HG02981 (cell line): ENCODE measurements at regions not wholly inside any gene's neighbourhood (a gene's known extent, or its start where the extent isn't known, plus 50 kb on each side); places are given as distances from the start of the nearest gene placed in this dataset.

Source experiments
- ATAC-seq: cut with Tn5 transposase; IDR thresholded peaks from one replicate; pipeline ENCODE4 v1.9.1; 2021; ENCODE audit warnings: mild to moderate bottlenecking, moderate library complexity; ENCODE audit not compliant: unreplicated experiment

- no peak for ATAC-seq
Measured at GRCh38 chr6:40083141-40083920, 149.1 kb upstream of the MOCS1 start.

DNA sequence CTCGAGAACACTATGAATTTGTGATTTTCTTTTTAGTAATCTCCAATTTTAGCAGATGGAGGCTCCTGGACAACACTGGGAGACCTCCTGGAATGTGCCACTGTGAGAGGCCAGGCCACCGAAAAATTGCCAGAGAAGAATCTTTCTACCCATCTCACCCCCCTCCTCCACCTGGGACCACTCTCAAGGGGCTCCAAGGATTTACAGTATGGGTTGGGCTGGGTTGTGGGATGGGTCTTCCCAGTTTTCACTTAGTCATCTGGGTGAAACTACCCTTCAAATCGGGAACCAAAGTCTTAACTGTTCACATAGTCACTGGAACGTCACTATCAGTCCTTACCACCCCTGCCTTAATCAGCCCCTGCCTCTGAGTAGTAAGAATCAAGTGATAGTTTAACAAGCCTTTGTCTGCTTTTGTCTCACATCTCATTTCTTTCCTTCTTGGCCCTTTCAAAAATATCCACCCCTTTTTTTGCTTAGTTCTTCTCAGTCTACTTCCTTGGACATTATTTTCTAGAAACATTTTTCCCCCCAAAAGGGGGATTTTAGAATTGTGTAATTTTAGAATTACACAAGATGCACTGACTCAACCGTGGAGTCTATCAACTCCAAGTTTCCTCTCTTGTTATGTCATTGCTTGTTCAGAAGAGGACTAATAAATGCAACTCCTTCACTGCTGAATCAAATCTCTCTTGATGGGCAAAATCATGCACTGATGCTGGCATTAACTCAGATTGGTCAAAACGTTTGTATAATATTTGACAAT is 148.2 kb upstream of the MOCS1 start:
- no peak for ATAC-seq

DNA sequence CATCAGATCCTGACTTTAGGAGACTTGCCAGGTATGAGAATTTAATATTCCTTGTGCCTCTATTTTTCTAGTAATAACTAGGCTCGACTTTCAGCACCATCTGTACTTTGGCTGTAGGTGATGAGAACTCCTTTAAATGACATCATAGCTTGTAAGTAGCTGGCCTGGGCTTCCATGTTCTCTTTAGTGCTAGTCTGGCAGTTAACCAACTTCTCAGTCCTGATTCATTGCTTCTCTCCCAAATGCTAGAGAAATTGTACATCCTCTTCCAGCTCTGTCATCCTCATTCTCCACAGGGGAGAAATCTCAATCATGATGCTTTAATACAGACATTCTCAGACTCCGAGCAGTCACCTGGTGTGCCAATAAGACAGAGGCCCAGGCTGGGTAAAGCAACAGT is 143.5 kb upstream of the MOCS1 start:
- no peak for ATAC-seq

DNA sequence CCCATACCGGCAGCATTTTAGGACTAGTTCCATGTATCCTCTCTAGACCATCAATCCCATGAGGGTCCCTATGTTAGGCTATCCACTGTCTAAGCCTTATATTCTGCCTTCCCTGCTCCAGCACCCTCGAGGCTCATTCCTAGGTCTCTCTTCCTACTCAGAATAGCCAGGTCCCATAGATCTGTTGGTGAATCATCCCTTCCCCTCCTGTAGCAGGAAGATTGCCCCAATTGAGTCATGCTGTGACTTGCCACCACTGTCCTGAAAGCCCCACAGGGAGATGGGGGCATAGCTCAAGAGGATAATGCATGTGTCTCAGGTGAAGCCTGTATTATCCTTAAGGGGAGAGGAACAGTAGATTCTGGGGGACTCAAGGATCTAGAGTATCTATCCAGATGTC is 143.1 kb upstream of the MOCS1 start:
- ATAC-seq = no peak

DNA sequence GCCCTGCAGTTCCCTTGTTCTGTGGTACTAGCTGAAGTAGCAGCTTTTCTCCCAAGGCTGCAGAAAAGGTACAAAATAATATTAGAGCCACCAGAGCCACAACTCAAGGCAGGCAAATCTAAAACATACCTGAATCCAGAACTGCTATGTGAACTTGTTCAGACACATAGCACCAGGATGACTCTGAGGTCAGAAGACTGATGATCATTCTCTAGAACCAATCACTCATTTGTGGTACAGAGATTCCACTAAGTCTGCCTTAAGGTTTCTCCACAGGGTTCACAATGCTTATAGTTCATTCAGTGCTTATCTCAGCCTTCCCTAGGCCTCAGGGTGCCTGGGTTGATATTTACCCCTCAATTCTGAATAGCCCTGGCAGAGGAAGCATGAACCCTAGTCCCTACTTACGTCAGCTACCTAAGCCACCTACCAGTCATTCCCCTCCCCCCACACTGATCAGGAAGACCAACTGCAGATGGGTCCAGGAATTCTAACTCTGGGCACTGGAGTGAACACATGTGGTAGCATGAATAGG is 140.9 kb upstream of the MOCS1 start:
- ATAC-seq = no peak

DNA sequence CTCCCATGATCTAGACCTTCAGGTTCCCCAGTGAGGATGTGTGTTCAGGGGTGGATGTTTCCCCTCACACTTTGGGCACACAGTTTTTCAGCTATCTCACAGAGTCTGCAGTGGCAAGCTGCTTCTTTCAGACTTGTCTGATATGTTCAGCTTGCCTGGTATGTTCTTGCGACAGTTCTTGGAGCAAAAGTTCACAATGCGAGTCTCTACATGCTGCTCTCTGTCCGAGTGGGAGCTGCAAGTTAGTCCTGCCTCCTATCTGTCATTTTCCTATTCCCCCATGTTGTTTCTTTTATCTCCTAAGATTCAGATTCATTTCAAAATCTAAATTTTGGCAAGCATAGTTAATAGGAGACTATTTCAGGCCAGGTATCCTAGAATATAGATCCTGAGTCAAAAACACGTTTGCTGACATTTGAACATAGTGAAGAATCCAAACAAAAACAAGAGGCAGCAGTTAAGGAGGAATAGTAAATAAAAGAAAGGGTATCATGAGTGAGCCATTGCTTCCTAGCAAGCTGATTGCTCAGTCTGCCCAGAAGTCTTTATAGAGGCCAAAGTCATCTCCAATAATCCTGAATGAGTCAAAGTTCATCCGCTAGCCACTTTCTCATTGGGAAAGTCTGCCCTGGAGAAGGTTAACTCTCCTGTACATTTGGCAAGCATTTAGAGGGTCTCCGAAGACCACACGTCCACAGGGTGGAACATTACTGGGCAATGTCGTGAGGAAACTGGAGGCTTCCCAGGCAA is 140.2 kb upstream of the MOCS1 start:
- no peak for ATAC-seq

- no peak for ATAC-seq
Measured at GRCh38 chr6:40066372-40066771, 132.1 kb upstream of the MOCS1 start.

DNA sequence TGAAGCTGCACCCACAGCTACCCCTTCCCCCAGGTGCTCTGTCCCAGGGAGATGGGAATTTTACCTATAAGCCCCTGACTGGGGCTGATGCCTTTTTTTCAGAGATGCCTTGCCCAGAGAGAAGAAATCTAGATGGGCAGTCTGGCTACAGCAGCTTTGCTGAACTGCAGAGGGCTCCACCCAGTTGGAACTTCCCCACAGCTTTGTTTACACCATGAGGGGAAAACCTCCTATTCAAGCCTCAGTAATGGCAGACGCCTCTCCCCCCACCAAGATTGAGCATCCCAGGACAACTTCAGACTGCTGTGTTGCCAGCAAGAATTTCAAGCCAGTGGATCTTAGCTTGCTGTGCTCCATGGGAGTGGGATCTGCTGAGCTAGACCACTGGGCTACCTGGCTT is 122.6 kb upstream of the MOCS1 start:
- no peak for ATAC-seq

DNA sequence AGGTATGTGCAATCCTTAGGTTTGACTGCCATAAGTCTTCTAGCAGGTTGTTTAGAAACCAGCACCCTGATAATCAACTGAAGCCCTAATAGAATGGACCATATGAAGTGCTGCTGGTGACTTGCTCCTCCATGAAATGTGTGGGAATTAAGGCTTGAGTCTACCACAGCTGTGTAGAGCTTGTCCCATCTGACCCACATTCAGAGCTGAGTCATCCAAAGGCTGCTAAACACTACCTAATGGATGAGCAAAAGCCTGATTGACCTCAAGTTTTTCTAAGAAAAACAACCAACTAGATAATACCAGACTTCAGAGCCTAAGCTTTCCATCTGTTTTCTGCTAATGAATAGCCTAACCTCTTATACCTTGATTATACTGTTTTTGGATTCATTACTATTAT is 120.3 kb upstream of the MOCS1 start:
- ATAC-seq = no peak

DNA sequence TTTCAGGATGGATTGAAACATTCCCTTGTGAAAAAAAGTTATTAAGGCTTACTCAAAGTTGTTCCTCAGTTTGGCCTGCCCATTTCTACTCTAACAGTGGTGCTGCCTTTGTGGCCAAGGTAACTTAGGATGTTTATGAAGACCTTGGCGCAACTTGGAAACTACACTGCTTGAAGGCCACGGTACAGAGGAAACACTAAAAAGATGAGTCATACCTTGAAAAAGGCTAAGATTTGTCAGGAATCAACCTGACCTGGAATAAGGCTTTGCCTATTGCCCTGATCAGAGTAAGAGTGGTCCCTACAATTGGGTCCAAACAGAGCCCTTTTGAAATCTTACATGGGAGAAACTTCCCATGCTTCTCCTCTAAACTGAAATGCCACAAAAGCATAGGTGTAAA is 119.9 kb upstream of the MOCS1 start:
- no peak for ATAC-seq

DNA sequence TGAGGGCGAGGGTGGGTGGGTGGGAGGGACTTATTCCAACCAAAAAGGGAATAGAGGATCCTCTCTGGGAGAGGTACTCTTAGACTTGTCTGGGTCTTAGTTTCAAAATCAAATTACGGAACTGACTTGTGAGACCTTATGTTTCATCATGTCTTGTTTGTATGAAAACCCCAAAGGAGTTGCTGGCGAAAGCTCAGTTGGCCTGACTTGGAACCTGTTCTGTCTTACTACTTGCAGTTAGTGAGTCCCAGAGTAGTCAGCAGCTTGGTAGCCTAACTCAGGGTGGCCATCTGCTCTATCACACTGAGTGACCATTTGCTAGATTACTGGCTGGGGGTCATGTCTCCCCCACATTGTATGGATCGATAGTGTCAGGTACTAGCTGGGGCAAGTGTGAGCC is 114.9 kb upstream of the MOCS1 start:
- no peak for ATAC-seq

- ATAC-seq = no peak
Measured at GRCh38 chr6:40044196-40044595, 109.9 kb upstream of the MOCS1 start.

GRCh38 chr6:40042232-40042631 is 108.0 kb upstream of the MOCS1 start:
- no peak for ATAC-seq

DNA sequence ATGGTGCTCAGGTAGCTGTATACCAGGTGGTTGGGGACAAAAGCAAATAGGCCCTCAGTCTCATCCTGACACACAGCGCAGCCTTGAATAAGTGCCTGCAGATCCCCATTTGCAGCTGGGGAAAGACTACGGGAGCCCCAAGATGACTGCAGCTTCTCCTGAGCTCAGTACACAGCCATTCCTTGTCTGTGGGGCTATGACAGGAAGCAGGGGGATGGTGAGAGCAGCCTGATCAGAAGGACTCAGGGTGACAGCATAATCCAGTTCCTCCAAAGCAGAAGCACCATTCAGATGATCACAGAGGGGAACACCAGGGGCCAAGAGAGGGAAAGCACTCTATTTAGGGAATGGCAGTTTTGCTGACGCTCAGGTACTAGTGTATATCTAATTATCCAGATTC is 104.8 kb upstream of the MOCS1 start:
- ATAC-seq = no peak

GRCh38 chr6:40038626-40039025 is 104.4 kb upstream of the MOCS1 start:
- ATAC-seq = no peak

DNA sequence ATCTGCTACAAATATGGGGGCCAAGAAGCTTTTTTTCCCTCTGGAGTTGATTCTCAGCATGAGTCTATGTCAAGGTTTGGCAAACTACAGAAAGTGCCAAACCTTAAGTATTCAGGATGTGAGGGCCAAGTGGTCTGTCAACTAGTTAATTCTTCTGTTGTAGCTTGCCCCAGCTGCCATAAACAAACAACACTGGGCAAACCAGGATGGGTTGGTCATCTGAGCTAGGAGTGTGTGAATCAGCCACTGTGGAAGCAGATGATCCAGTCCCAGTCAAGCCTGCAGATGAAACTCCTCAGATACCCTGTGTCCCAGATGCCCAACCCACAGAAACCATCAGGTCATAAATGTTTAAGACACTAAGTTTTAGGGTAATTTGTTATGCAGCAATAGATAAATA is 103.0 kb upstream of the MOCS1 start:
- ATAC-seq = no peak

DNA sequence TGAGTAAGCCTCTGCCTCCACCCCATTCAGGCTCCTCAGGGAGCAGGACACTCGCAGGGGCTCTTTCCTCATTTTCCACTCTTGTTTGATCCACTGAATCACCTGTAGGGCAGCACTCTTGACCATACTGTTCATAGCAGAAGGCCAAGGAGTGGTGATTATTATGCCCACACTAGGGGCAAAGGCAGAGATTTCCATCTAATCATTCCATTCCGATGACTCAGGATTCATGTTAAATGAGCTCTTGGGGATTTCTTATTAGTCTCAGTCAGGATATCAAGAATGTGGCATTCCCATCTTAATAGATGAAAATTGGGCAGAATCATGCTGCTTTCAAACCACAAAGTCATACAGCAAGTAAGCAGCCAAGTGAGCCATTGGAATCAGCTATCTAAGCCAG is 101.9 kb upstream of the MOCS1 start:
- ATAC-seq = no peak

DNA sequence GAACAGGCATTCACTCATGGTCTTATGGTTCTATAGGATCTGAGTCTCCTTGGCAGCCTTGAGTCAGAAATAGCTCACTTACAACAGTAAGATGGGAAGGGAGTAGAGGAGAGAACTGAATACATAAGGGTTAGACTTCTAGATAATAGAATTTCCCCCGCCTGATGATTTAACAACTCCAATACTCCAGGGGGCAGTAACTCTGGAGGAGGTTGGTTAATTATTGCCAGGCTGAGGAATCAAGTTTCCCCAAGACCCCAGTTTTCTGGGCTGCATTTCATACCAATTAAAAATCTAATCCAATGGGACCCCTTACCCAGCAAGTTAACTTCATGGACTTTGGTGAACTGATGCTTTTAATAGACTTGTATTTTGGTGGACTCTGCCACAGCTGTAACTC is 94.2 kb upstream of the MOCS1 start:
- no peak for ATAC-seq

DNA sequence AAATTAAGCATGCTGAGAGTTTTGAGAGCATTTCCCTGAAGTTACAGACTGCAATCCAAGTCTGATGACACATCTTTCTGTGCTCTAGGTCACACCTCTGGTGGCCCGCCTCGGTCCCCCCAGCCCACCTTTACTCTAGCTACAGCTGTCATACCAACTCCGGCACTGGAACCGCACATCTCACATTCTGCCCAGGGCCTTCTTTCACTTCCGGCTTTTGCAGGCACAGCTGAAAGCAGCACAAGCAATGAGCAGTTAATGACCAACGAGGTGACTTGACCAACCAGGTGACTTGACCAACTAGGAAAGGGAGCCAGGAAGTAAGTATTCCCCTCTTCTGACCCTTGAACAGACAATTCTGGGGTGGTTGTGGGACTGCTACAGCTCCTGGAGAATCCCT is 88.6 kb upstream of the MOCS1 start:
- ATAC-seq = no peak

- ATAC-seq = no peak
Measured at GRCh38 chr6:40020166-40020565, 85.9 kb upstream of the MOCS1 start.

GRCh38 chr6:40015530-40015929 is 81.3 kb upstream of the MOCS1 start:
- no peak for ATAC-seq

GRCh38 chr6:40011844-40012243 is 77.6 kb upstream of the MOCS1 start:
- ATAC-seq = no peak
